Heart left ventricle (tissue), 13 donors: ENCODE measurements at regions not wholly inside any gene's neighbourhood (a gene's known extent, or its start where the extent isn't known, plus 50 kb on each side); places are given as distances from the start of the nearest gene placed in this dataset.
"Not testable (repeated sequence)": the region's sequence is repeated elsewhere in the genome, so short reads cannot be mapped to it uniquely, and the experiment has no call there.

Experiments
- POLR2A ChIP-seq, 2 donors: fragments of 450-650 bp; IDR thresholded peaks; one replicate each; pipeline ENCODE4 v1.6.1; 2017; ENCODE audit warnings: antibody characterized with exemption in 2 of 2, mild to moderate bottlenecking in 2 of 2, moderate library complexity in 2 of 2
- TF ChIP-seq, protein P1 (sequence below), 12 donors: fragments of 200-600 bp; sonication (generic) in 4 of 12; IDR thresholded peaks; one replicate each; pipeline versions ENCODE4 v1.5.0 to v1.8.0; 2018 to 2022; ENCODE audit warnings: antibody characterized with exemption in 12 of 12, mild to moderate bottlenecking in 5 of 12
- donor health status: ischemic (EF 13 %, LVEDD 7.1; RV severe dilation, severe dysfunction).
- donor health status: DM: no; HTN: yes; CAD: no.
- donor health status: DM: no; HTN: no; CAD: no.
- donor health status: ischemic (EF 25% LVEDD 6.9; RV normal size, moderate dysfunction).
- donor health status: ischemic (EF 25% LVEDD 5.7; RV mildly dilated, moderate dysfunction).
- donor health status: ischemic (EF 35%, LVEDD 5.7; RV mildly dilated, moderate dysfunction).
- donor health status: nonischemic (EF 11% LVEDD 7.7; RV severe dilation, severe dysfunction).
- donor health status: DM: yes; HTN: yes; CAD: no.
- donor health status: PGD.
- donor health status: ischemic (EF 29% LVEDD 5.4; RV normal size, mild dysfunction).
- donor health status: nonischemic (EF 23%, LVEDD 6.1; RV moderate dilation, normal function).

DNA sequence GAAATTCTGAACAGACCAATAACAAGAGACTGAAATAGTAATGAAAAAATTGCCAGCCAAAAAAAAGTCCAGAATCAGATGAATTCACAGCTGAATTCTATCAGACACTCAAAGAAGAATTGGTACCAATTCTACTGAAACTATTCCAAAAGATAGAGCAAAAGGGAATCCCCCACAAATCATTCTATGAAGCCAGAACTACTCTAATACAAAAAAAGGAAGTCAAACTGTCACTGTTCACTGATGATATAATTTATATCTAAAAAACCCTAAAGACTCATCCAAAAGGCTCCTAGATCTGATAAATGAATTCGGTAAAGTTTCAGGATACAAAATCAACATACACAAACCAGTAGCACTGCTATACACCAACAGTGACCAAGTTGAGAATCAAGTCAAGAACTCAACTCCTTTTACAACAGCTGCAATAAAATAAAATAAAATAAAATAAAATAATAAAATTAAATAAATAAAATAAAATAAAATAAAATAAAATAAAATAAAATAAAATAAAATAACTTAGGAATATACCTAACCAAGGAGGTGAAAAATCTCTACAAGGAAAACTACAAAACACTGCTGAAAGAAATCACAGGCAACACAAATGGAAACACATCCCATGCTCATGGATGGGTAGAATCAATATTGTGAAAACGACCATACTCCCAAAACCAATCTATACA is 270.1 kb upstream of the PREP start:
- TF ChIP-seq POLR2A (IDR thresholded peaks at IDR 0.05): not testable (repeated sequence)
- TF ChIP-seq, protein P1, sequence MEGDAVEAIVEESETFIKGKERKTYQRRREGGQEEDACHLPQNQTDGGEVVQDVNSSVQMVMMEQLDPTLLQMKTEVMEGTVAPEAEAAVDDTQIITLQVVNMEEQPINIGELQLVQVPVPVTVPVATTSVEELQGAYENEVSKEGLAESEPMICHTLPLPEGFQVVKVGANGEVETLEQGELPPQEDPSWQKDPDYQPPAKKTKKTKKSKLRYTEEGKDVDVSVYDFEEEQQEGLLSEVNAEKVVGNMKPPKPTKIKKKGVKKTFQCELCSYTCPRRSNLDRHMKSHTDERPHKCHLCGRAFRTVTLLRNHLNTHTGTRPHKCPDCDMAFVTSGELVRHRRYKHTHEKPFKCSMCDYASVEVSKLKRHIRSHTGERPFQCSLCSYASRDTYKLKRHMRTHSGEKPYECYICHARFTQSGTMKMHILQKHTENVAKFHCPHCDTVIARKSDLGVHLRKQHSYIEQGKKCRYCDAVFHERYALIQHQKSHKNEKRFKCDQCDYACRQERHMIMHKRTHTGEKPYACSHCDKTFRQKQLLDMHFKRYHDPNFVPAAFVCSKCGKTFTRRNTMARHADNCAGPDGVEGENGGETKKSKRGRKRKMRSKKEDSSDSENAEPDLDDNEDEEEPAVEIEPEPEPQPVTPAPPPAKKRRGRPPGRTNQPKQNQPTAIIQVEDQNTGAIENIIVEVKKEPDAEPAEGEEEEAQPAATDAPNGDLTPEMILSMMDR (IDR thresholded peaks at IDR 0.05): not testable (repeated sequence)
